ENCODE measurements at regions not wholly inside any gene's neighbourhood (a gene's known extent, or its start where the extent isn't known, plus 50 kb on each side); places are given as distances from the start of the nearest gene placed in this dataset.

DNA sequence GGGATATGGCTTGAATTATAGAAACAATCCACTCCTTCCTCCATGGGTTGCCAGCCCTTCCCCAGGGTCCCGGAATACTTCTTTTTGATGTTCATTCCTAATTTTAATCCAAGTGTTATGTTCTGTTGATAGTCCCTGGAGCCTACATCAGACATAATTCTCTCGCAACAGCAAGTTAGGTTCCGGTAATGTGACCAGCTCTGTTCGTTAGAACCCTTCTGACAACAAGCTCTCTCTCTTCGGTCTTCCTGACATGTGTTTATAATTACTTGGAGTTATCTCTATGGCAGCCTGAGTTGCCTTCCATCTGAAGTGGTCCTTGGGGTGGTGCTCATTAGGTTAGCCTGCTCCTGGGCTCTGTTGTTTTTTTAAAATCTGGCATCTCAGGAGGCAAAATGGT is 506.9 kb upstream of the JARID2 start:
- H3K27me3 ChIP-seq (ENCODE audit: control insufficient read depth, insufficient read depth, low read length, poor library complexity, severe bottlenecking): no peaks in the 10 kb centered on the region
- no peaks in the 10 kb centered on the region for H3K4me1 ChIP-seq (ENCODE audit: control insufficient read depth, insufficient read depth, low read length)
- no peak overlapping the region for H3K4me3 ChIP-seq (ENCODE audit: insufficient read depth, low read depth, low read length)
- H3K36me3 ChIP-seq (ENCODE audit: control insufficient read depth, insufficient read depth, low read length): no peaks in the 10 kb centered on the region
- H3K9me3 ChIP-seq (ENCODE audit: control insufficient read depth, low read length): no peaks in the 10 kb centered on the region
- no peak overlapping the region for H3K27ac ChIP-seq (ENCODE audit: insufficient read depth, low read depth, low read length, poor library complexity, severe bottlenecking)
- 98 to 99% methylated on average over 5 of the region's 5 CpGs for WGBS, 2 experiments

DNA sequence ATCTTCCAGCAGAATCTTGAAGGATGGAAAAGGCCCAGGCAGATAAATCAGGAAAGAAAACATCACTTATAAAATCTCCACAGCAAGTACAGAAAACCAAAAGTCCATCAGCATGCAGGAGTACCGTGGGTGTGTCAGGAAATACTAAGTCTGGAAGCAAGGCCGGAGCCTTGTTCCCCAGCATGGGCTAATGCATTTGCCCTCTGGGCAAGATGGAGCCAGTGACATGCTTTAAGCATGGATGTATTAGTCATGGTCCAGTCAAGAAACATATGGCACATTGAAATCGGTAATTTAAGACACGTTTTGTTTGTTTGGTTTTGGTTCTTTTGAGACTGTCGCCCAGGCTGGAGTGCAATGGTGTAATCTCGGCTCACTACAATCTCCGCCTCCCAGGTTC is 506.0 kb upstream of the JARID2 start:
- Histone ChIP-seq H3K9me3 (ENCODE audit: control insufficient read depth, low read length) (no peaks in the 10 kb centered on the region), H3K4me3 (ENCODE audit: insufficient read depth, low read depth, low read length) (no peak overlapping the region), H3K27me3 (ENCODE audit: control insufficient read depth, insufficient read depth, low read length, poor library complexity, severe bottlenecking) (no peaks in the 10 kb centered on the region), H3K4me1 (ENCODE audit: control insufficient read depth, insufficient read depth, low read length) (no peaks in the 10 kb centered on the region), H3K27ac (ENCODE audit: insufficient read depth, low read depth, low read length, poor library complexity, severe bottlenecking) (no peak overlapping the region), H3K36me3 (ENCODE audit: control insufficient read depth, insufficient read depth, low read length) (no peaks in the 10 kb centered on the region)
- 92 to 96% methylated on average over 4 to 5 of the region's 7 CpGs for WGBS, 2 experiments

DNA sequence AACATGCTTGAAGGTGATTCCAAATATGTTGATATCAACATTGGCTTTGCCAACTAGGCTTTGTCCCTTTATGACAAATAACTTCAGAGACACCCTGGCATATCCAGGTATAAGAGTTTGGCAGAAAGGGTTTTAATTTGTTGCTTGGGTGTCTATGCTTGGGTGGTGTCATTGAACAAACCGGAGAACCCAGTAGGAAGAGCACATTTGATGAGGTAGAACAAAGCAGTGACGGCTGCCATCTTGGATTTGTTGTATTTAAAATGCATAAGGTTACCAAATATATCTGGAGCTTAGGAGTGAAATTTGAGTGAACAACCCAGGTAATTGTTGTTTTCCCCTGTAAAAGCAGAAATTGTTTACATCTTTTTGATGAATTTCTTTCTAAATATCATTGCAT is 503.7 kb upstream of the JARID2 start:
- Histone ChIP-seq H3K4me3 (ENCODE audit: insufficient read depth, low read depth, low read length) (no peak overlapping the region), H3K9me3 (ENCODE audit: control insufficient read depth, low read length) (no peaks in the 10 kb centered on the region), H3K4me1 (ENCODE audit: control insufficient read depth, insufficient read depth, low read length) (no peaks in the 10 kb centered on the region), H3K27ac (ENCODE audit: insufficient read depth, low read depth, low read length, poor library complexity, severe bottlenecking) (no peak overlapping the region), H3K36me3 (ENCODE audit: control insufficient read depth, insufficient read depth, low read length) (no peaks in the 10 kb centered on the region), H3K27me3 (ENCODE audit: control insufficient read depth, insufficient read depth, low read length, poor library complexity, severe bottlenecking) (no peaks in the 10 kb centered on the region)
- WGBS, 2 experiments: 95 to 96% methylated on average over 2 of the region's 2 CpGs

DNA sequence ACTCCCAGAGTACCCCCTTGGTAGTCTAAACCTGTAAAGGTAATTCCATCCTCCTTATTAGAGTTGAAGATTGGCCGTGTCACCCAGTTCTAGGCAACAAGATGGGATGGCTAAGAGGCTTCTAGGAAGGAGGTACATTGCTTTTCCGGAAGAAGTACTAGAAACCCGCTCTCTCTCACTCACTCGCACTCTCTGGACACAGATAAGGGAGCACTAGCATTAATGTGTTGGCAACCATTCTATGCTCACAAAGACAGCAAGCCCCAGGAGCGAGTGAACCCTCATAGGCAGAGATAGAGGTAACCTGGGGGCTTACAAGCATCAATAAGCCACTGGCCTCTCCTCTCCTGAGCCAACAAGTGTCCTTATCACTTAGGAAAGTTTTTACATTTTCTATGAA is 503.2 kb upstream of the JARID2 start:
- H3K4me3 ChIP-seq (ENCODE audit: insufficient read depth, low read depth, low read length): no peak overlapping the region
- no peak overlapping the region for H3K27ac ChIP-seq (ENCODE audit: insufficient read depth, low read depth, low read length, poor library complexity, severe bottlenecking)
- H3K36me3 ChIP-seq (ENCODE audit: control insufficient read depth, insufficient read depth, low read length): no peaks in the 10 kb centered on the region
- 92% methylated on average over 5 of the region's 5 CpGs for WGBS, 2 experiments
- H3K4me1 ChIP-seq (ENCODE audit: control insufficient read depth, insufficient read depth, low read length): no peaks in the 10 kb centered on the region
- H3K9me3 ChIP-seq (ENCODE audit: control insufficient read depth, low read length): no peaks in the 10 kb centered on the region
- H3K27me3 ChIP-seq (ENCODE audit: control insufficient read depth, insufficient read depth, low read length, poor library complexity, severe bottlenecking): no peaks in the 10 kb centered on the region

DNA sequence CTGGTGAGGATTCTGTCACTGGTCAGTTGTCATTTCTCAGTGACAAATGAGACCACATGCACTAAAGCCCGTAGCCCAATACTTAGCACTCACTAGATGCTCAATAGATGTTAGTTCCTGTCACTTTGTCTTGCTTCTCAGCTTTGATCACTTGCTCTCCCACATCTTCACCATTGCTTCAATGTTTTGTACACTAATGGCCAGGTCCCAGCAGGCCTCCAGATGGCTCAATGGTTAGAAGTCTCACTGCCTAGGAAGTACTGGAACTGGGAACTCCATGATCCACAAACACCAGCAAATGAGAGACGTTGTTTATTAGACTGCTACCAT is 502.8 kb upstream of the JARID2 start:
- Histone ChIP-seq H3K36me3 (ENCODE audit: control insufficient read depth, insufficient read depth, low read length) (no peaks in the 10 kb centered on the region), H3K9me3 (ENCODE audit: control insufficient read depth, low read length) (no peaks in the 10 kb centered on the region), H3K4me3 (ENCODE audit: insufficient read depth, low read depth, low read length) (no peak overlapping the region), H3K4me1 (ENCODE audit: control insufficient read depth, insufficient read depth, low read length) (no peaks in the 10 kb centered on the region), H3K27ac (ENCODE audit: insufficient read depth, low read depth, low read length, poor library complexity, severe bottlenecking) (no peak overlapping the region), H3K27me3 (ENCODE audit: control insufficient read depth, insufficient read depth, low read length, poor library complexity, severe bottlenecking) (no peaks in the 10 kb centered on the region)
- 91 to 99% methylated on average over 2 of the region's 2 CpGs for WGBS, 2 experiments

DNA sequence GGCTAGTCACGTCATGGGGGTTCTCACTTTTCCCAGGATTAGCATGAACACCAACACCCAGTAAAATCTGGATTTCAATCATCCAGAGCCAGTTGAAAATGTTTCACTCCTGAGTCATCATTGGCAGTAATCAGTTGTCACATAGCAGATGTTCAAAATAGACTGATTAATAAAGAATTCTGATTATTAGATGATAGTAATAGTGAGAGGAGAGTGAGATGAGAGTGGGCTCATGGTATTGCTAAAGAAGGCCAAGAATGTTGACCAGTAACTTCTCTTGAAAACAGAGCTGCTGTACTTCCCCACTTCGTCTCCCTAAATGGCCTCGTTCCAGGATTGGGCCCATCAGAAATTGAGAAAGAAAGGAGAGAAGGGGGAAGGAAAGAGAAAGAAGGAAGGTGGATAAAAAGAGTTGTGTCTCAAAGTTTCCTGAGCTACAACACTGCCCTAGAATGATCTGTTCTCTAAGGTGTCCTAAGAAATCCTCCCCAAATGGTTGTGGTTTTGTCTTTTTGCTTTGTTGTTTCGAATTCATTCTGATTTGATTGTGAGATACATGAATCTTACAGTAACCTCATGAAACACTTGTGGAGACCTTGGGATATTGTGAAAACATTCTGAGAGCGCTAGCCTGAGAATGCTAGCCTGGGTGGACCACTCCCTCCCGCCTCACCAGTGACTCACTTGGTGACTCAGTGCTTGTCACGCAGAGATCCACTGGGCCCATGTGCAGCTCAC is 502.2 kb upstream of the JARID2 start:
- H3K36me3 ChIP-seq (ENCODE audit: control insufficient read depth, insufficient read depth, low read length): no peaks in the 10 kb centered on the region
- no peak overlapping the region for H3K4me3 ChIP-seq (ENCODE audit: insufficient read depth, low read depth, low read length)
- no peaks in the 10 kb centered on the region for H3K9me3 ChIP-seq (ENCODE audit: control insufficient read depth, low read length)
- no peaks in the 10 kb centered on the region for H3K4me1 ChIP-seq (ENCODE audit: control insufficient read depth, insufficient read depth, low read length)
- WGBS, 2 experiments: 95% methylated on average over 7 of the region's 7 CpGs
- no peaks in the 10 kb centered on the region for H3K27me3 ChIP-seq (ENCODE audit: control insufficient read depth, insufficient read depth, low read length, poor library complexity, severe bottlenecking)
- no peak overlapping the region for H3K27ac ChIP-seq (ENCODE audit: insufficient read depth, low read depth, low read length, poor library complexity, severe bottlenecking)

DNA sequence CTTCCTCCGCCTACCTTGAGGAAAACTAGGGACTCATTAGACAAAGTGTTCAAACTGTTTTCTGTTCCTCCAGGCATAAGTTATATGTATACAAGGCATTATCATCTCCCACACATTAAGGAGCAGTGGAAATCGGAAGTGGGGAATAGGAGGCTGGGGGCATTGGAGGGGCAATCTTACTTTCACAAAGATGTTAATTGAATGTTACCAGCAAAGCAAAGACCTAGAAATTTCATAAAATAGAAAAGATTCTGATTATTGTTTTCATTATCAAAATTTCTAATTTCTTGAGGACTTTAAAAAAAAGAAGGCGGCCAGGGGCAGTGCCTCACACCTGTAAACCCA is 501.7 kb upstream of the JARID2 start:
- WGBS, 2 experiments: 100% methylated on average over 2 of the region's 3 CpGs
- Histone ChIP-seq H3K4me1 (ENCODE audit: control insufficient read depth, insufficient read depth, low read length) (peaks cover 1% of the 10 kb centered on the region), H3K27ac (ENCODE audit: insufficient read depth, low read depth, low read length, poor library complexity, severe bottlenecking) (no peak overlapping the region), H3K27me3 (ENCODE audit: control insufficient read depth, insufficient read depth, low read length, poor library complexity, severe bottlenecking) (no peaks in the 10 kb centered on the region), H3K4me3 (ENCODE audit: insufficient read depth, low read depth, low read length) (no peak overlapping the region), H3K36me3 (ENCODE audit: control insufficient read depth, insufficient read depth, low read length) (no peaks in the 10 kb centered on the region), H3K9me3 (ENCODE audit: control insufficient read depth, low read length) (no peaks in the 10 kb centered on the region)

DNA sequence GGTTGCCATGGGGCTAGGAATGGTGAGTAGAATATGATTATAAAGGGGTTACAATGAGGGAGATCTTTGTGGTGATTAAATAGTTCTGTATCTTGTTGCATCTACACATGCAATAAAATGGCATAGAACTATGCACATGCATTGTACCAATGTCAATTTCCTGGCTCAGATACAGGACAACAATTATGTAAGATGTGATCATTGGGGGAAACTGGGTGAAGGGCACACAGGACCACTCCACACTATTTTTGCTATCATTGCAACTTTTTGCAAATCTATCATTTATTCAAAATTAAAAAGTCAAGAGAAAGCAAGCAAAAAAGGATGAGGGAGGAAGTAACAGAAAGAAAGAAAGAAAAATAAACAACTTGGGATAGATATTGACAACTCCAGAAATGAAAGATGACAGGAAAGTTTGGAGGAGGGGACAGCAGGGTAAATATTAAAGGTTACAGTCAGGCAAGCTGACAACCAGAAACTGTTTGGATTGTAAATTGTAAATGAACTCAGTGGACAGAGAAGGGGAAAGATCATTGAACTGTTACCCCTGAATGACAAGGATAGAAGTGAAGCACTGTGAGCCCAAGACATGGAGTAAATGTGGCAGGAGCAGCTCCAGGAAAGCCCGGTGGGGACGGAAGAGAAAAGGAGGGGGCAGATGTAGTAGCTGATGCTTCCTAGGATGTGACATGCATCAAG is 499.6 kb upstream of the JARID2 start:
- H3K27me3 ChIP-seq (ENCODE audit: control insufficient read depth, insufficient read depth, low read length, poor library complexity, severe bottlenecking): no peaks in the 10 kb centered on the region
- no peak overlapping the region for H3K27ac ChIP-seq (ENCODE audit: insufficient read depth, low read depth, low read length, poor library complexity, severe bottlenecking)
- no peaks in the 10 kb centered on the region for H3K36me3 ChIP-seq (ENCODE audit: control insufficient read depth, insufficient read depth, low read length)
- H3K4me3 ChIP-seq (ENCODE audit: insufficient read depth, low read depth, low read length): no peak overlapping the region
- H3K9me3 ChIP-seq (ENCODE audit: control insufficient read depth, low read length): no peaks in the 10 kb centered on the region
- WGBS, 2 experiments: 86 to 93% methylated on average over 2 of the region's 2 CpGs
- H3K4me1 ChIP-seq (ENCODE audit: control insufficient read depth, insufficient read depth, low read length): peaks cover 16% of the 10 kb centered on the region

DNA sequence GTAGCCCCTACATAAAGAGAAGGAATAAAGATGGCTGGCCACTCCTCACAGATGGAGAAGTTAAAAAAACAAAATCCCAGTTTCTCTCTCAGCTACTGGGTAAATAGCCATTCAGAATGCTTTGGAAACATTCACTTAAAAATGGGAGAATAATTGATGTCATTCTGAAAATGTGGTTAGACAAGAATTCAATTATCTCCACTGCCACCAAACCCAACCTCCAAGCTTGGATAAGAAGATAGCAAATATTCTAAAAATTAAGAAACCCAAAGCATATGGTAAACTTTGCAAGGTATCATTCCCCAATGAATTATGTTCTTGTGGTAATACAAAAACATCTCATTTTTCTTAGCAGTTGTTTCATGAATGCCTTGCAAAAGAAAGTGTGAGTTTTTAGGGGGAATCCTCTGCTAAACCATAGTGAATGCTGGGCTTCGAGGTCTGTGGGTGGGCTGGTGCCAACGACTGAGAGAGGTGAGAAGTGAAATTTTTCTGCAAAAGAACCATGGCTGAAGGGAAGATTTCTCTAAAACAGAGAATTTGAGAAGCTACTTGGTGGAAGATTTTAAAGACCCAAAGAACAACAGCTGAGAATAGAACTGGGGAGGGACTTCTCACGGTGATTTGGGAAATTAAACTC is 497.9 kb upstream of the JARID2 start:
- peaks cover 16% of the 10 kb centered on the region for H3K4me1 ChIP-seq (ENCODE audit: control insufficient read depth, insufficient read depth, low read length)
- 86 to 91% methylated on average over 3 of the region's 3 CpGs for WGBS, 2 experiments

DNA sequence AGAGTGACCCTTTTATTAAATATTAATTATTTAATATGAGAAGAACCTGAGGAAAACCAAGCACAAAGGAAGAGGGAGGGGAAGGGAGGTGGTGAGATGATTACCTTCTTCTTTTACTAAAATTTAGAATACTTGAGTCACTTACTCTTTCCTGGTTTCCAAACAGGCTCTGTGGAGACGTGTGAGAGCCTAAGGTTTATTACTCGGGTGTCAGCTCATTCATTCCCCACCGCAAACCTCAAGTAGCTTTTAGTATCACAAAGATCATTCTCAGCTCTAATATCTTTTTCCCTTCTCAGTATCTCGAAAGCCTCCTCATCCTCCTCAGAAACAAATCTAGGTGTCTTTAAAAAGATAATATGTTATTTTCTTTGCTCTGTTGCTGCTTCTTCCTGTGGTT is 497.2 kb upstream of the JARID2 start:
- H3K27me3 ChIP-seq (ENCODE audit: control insufficient read depth, insufficient read depth, low read length, poor library complexity, severe bottlenecking): no peaks in the 10 kb centered on the region
- H3K4me3 ChIP-seq (ENCODE audit: insufficient read depth, low read depth, low read length): no peak overlapping the region
- 91% methylated on average over 4 of the region's 4 CpGs for WGBS, 2 experiments
- no peak overlapping the region for H3K27ac ChIP-seq (ENCODE audit: insufficient read depth, low read depth, low read length, poor library complexity, severe bottlenecking)
- no peaks in the 10 kb centered on the region for H3K36me3 ChIP-seq (ENCODE audit: control insufficient read depth, insufficient read depth, low read length)
- H3K4me1 ChIP-seq (ENCODE audit: control insufficient read depth, insufficient read depth, low read length): peaks cover 16% of the 10 kb centered on the region
- no peaks in the 10 kb centered on the region for H3K9me3 ChIP-seq (ENCODE audit: control insufficient read depth, low read length)

More for the DNA sequence above, 497.9 kb upstream of the JARID2 start:
- Histone ChIP-seq H3K4me3 (ENCODE audit: insufficient read depth, low read depth, low read length) (no peak overlapping the region), H3K36me3 (ENCODE audit: control insufficient read depth, insufficient read depth, low read length) (no peaks in the 10 kb centered on the region), H3K9me3 (ENCODE audit: control insufficient read depth, low read length) (no peaks in the 10 kb centered on the region), H3K27me3 (ENCODE audit: control insufficient read depth, insufficient read depth, low read length, poor library complexity, severe bottlenecking) (no peaks in the 10 kb centered on the region), H3K27ac (ENCODE audit: insufficient read depth, low read depth, low read length, poor library complexity, severe bottlenecking) (no peak overlapping the region)
